IPS DF 6.9 (cell line): ENCODE measurements at regions not wholly inside any gene's neighbourhood (a gene's known extent, or its start where the extent isn't known, plus 50 kb on each side); places are given as distances from the start of the nearest gene placed in this dataset.

Source experiments
- DNase-seq: peaks from one replicate; pipeline ENCODE4 v3.0.0-alpha.2; 2013; ENCODE audit warnings: low read depth, low spot score
- H3K27ac ChIP-seq: one replicate; pipeline ENCODE4 v1.5.1; 2013; ENCODE audit warnings: low read length, control low read depth
- H3K27me3 ChIP-seq: 2 replicates; pipeline ENCODE4 v1.6.1; 2013; ENCODE audit warnings: mild to moderate bottlenecking, low read length; ENCODE audit not compliant: control insufficient read depth, insufficient read depth
- H3K36me3 ChIP-seq: 2 replicates; pipeline ENCODE4 v1.6.1; 2013; ENCODE audit warnings: low read length; ENCODE audit not compliant: control insufficient read depth, insufficient read depth
- H3K4me1 ChIP-seq: 2 replicates; pipeline ENCODE4 v1.6.1; 2013; ENCODE audit warnings: low read length; ENCODE audit not compliant: control insufficient read depth, insufficient read depth
- H3K4me3 ChIP-seq: 2 replicates; pipeline ENCODE4 v1.5.1; 2013; ENCODE audit warnings: mild to moderate bottlenecking, low read length
- H3K9me3 ChIP-seq: 2 replicates; pipeline ENCODE4 v1.6.1; 2013; ENCODE audit warnings: low read length, inconsistent platforms; ENCODE audit not compliant: control insufficient read depth, insufficient read depth
- WGBS: extraction: QIAGEN DNeasy Blood & Tissue Kit; methylation state at CpG from one replicate; pipeline ENCODE4 v1.1.7; 2013; ENCODE audit warnings: mixed read lengths, missing lambda C conversion rate; ENCODE audit not compliant: insufficient read length, insufficient coverage; 5-methylcytosine and 5-hydroxymethylcytosine counted together

GRCh38 chr4:189048119-189048518, 892.6 kb upstream of the FRG1 start:
- no peak overlapping the region for H3K27ac ChIP-seq
- H3K9me3 ChIP-seq = no peaks in the 10 kb centered on the region
- no peak for DNase-seq
- no peak overlapping the region for H3K4me3 ChIP-seq
- no peaks in the 10 kb centered on the region for H3K36me3 ChIP-seq
- no CpG with 5 or more reads among the region's 1 CpG for WGBS
- H3K4me1 ChIP-seq = peaks cover 1% of the 10 kb centered on the region; the same call in 1 of the 2 replicates
- H3K27me3 ChIP-seq = no peaks in the 10 kb centered on the region

- Histone ChIP-seq H3K9me3 (no peaks in the 10 kb centered on the region), H3K27me3 (no peaks in the 10 kb centered on the region), H3K4me1 (peaks cover 1% of the 10 kb centered on the region; the same call in 1 of the 2 replicates), H3K36me3 (no peaks in the 10 kb centered on the region), H3K27ac (no peak overlapping the region), H3K4me3 (no peak overlapping the region)
- DNase-seq = no peak
- WGBS = no CpG with 5 or more reads among the region's 8 CpGs
Measured at GRCh38 chr4:189049682-189050081, 891.0 kb upstream of the FRG1 start.

- Histone ChIP-seq H3K36me3 (no peaks in the 10 kb centered on the region), H3K27me3 (no peaks in the 10 kb centered on the region), H3K4me1 (peaks cover 1% of the 10 kb centered on the region; the same call in 1 of the 2 replicates), H3K4me3 (no peak overlapping the region), H3K9me3 (no peaks in the 10 kb centered on the region), H3K27ac (no peak overlapping the region)
- WGBS = no CpG with 5 or more reads among the region's 8 CpGs
- DNase-seq = no peak
Measured at GRCh38 chr4:189050643-189051042, 890.0 kb upstream of the FRG1 start.

- Histone ChIP-seq H3K4me3 (no peak overlapping the region), H3K36me3 (no peaks in the 10 kb centered on the region), H3K9me3 (no peaks in the 10 kb centered on the region), H3K27ac (no peak overlapping the region), H3K27me3 (no peaks in the 10 kb centered on the region), H3K4me1 (0 out of 2 replicates have a peak, but pooled peaks cover 2% of the 10 kb centered on the region)
- no peak for DNase-seq
- WGBS = no CpG with 5 or more reads among the region's 7 CpGs
Measured at GRCh38 chr4:189053621-189054020, 887.1 kb upstream of the FRG1 start.

GRCh38 chr4:189060104-189060503, 880.6 kb upstream of the FRG1 start:
- no peak for DNase-seq
- Histone ChIP-seq H3K4me3 (no peak overlapping the region), H3K36me3 (no peaks in the 10 kb centered on the region), H3K27me3 (no peaks in the 10 kb centered on the region), H3K9me3 (no peaks in the 10 kb centered on the region), H3K4me1 (peaks cover 3% of the 10 kb centered on the region; the same call in 1 of the 2 replicates), H3K27ac (no peak overlapping the region)
- no CpG with 5 or more reads among the region's 1 CpG for WGBS

- Histone ChIP-seq H3K9me3 (no peaks in the 10 kb centered on the region), H3K4me1 (peaks cover 3% of the 10 kb centered on the region; the same call in 1 of the 2 replicates), H3K27ac (no peak overlapping the region), H3K4me3 (no peak overlapping the region), H3K27me3 (no peaks in the 10 kb centered on the region), H3K36me3 (no peaks in the 10 kb centered on the region)
- no CpG with 5 or more reads among the region's 2 CpGs for WGBS
- no peak for DNase-seq
Measured at GRCh38 chr4:189062047-189062820, 878.4 kb upstream of the FRG1 start.

GRCh38 chr4:189069772-189070171, 870.9 kb upstream of the FRG1 start:
- H3K4me3 ChIP-seq = no peak overlapping the region
- DNase-seq = no peak
- no peak overlapping the region for H3K27ac ChIP-seq
- no peaks in the 10 kb centered on the region for H3K4me1 ChIP-seq
- H3K27me3 ChIP-seq = no peaks in the 10 kb centered on the region
- no peaks in the 10 kb centered on the region for H3K9me3 ChIP-seq
- no peaks in the 10 kb centered on the region for H3K36me3 ChIP-seq
- WGBS = no CpG with 5 or more reads among the region's 1 CpG

- WGBS = 100% methylated on average over 1 of the region's 6 CpGs
- H3K27me3 ChIP-seq = no peaks in the 10 kb centered on the region
- H3K4me3 ChIP-seq = no peak overlapping the region
- no peaks in the 10 kb centered on the region for H3K4me1 ChIP-seq
- no peak overlapping the region for H3K27ac ChIP-seq
- no peaks in the 10 kb centered on the region for H3K36me3 ChIP-seq
- no peaks in the 10 kb centered on the region for H3K9me3 ChIP-seq
- no peak for DNase-seq
Measured at GRCh38 chr4:189071241-189071640, 869.4 kb upstream of the FRG1 start.

- Histone ChIP-seq H3K36me3 (no peaks in the 10 kb centered on the region), H3K4me3 (no peak overlapping the region), H3K4me1 (no peaks in the 10 kb centered on the region), H3K27ac (no peak overlapping the region), H3K27me3 (no peaks in the 10 kb centered on the region), H3K9me3 (no peaks in the 10 kb centered on the region)
- WGBS = no CpG with 5 or more reads among the region's 6 CpGs
- no peak for DNase-seq
Measured at GRCh38 chr4:189073739-189074138, 866.9 kb upstream of the FRG1 start.

GRCh38 chr4:189081826-189082225, 858.8 kb upstream of the FRG1 start:
- no peaks in the 10 kb centered on the region for H3K27me3 ChIP-seq
- no peaks in the 10 kb centered on the region for H3K9me3 ChIP-seq
- no peaks in the 10 kb centered on the region for H3K36me3 ChIP-seq
- no peak overlapping the region for H3K27ac ChIP-seq
- H3K4me3 ChIP-seq = no peak overlapping the region
- no peak for DNase-seq
- no peaks in the 10 kb centered on the region for H3K4me1 ChIP-seq

GRCh38 chr4:189083769-189084168, 856.9 kb upstream of the FRG1 start:
- Histone ChIP-seq H3K36me3 (no peaks in the 10 kb centered on the region), H3K27ac (no peak overlapping the region), H3K9me3 (no peaks in the 10 kb centered on the region), H3K4me1 (no peaks in the 10 kb centered on the region), H3K27me3 (no peaks in the 10 kb centered on the region), H3K4me3 (no peak overlapping the region)
- 100% methylated on average over 1 of the region's 5 CpGs for WGBS
- no peak for DNase-seq
